Panc1 (cell line): ENCODE measurements at regions not wholly inside any gene's neighbourhood (a gene's known extent, or its start where the extent isn't known, plus 50 kb on each side); places are given as distances from the start of the nearest gene placed in this dataset.

Source experiments
- ATAC-seq: fragments of 200-7000 bp; cut with Tn5 transposase; 2 replicates; pipeline ENCODE4 v1.9.1; 2020; ENCODE audit warnings: mild to moderate bottlenecking, moderate library complexity
- BruUV-seq: library from RNA; stranded (reverse); fragments of 400-500 nt; replicated peaks from 2 replicates; lab custom pipeline; 2021; lab: Mats Ljungman, UMichigan
- CTCF ChIA-PET: fragments of 300-600 bp; sonication (Branson Sonifier 250); formaldehyde crosslinking; loops from one replicate; lab custom pipeline; 2022; ENCODE audit warnings: antibody characterized with exemption; lab: Charles Lee
- POLR2A ChIA-PET: fragments of 300-600 bp; sonication (Branson Sonifier 250); formaldehyde crosslinking; loops from one replicate; lab custom pipeline; 2022; ENCODE audit warnings: antibody characterized with exemption; lab: Charles Lee
- DNase-seq: peaks from one replicate; pipeline ENCODE4 v3.0.0-alpha.2; 2010; ENCODE audit warnings: low read depth, low spot score
- H3K27ac ChIP-seq: 2 replicates; pipeline ENCODE4 v1.5.1; 2011; ENCODE audit warnings: mild to moderate bottlenecking, low read length, inconsistent platforms
- H3K27me3 ChIP-seq: fragments of 200-500 bp; sonication (Bioruptor generic); 2 replicates; pipeline ENCODE4 v1.6.0; 2014; ENCODE audit warnings: low read length, inconsistent platforms; ENCODE audit not compliant: control insufficient read depth, insufficient read depth
- H3K36me3 ChIP-seq: fragments of 200-500 bp; sonication (Bioruptor generic); 2 replicates; pipeline ENCODE4 v1.5.1; 2014; ENCODE audit warnings: inconsistent platforms, mild to moderate bottlenecking, low read length, moderate library complexity; ENCODE audit not compliant: control insufficient read depth, insufficient read depth
- H3K4me1 ChIP-seq: 2 replicates; pipeline ENCODE4 v1.5.1; 2011; ENCODE audit warnings: inconsistent platforms, mild to moderate bottlenecking, low read length, moderate library complexity; ENCODE audit not compliant: control insufficient read depth, insufficient read depth
- H3K4me3 ChIP-seq, 2 experiments: 2 replicates each; pipeline ENCODE4 v1.5.1; 2011 to 2012; ENCODE audit warnings: low read depth in 2 of 2, low read length in 2 of 2, mild to moderate bottlenecking in 2 of 2, inconsistent platforms in 1 of 2, moderate library complexity in 1 of 2
- H3K9me3 ChIP-seq: fragments of 200-500 bp; sonication (Bioruptor generic); 2 replicates; pipeline ENCODE4 v1.5.1; 2014; ENCODE audit warnings: low read depth, mild to moderate bottlenecking, inconsistent platforms, low read length, moderate library complexity; ENCODE audit not compliant: control insufficient read depth, insufficient read depth
- POLR2AphosphoS5 ChIP-seq: IDR thresholded peaks from 2 replicates; pipeline ENCODE4 v1.6.1; 2012; ENCODE audit warnings: mild to moderate bottlenecking, low read depth, low read length, moderate library complexity
- SIN3A ChIP-seq: IDR thresholded peaks from 2 replicates; pipeline ENCODE4 v1.6.1; 2012; ENCODE audit warnings: low read depth, mild to moderate bottlenecking, low read length, moderate library complexity, borderline replicate concordance; ENCODE audit not compliant: insufficient read depth
- TCF7L2 ChIP-seq: IDR thresholded peaks from 2 replicates; pipeline ENCODE4 v1.6.1; 2011; ENCODE audit warnings: mild to moderate bottlenecking, low read depth, low read length, inconsistent platforms
- in situ Hi-C: cut with HindIII; loops from 2 replicates; pipeline ENCODE4 v1.10.0; 2016; ENCODE audit warnings: low sequenced_read_pairs, low pct_unique_long_range_greater_than_20kb
- intact Hi-C: fragments of 100-400 bp; cut with micrococcal nuclease; formaldehyde crosslinking; loops from one replicate; pipeline ENCODE4 v1.10.0; 2022; ENCODE audit not compliant: unreplicated experiment
- TF ChIP-seq, protein P1 (sequence below), 2 experiments: IDR thresholded peaks; 2 replicates each; pipeline ENCODE4 v1.6.1; 2011 to 2012; ENCODE audit warnings: low read depth in 2 of 2, control low read depth in 1 of 2, low read length in 1 of 2, mild to moderate bottlenecking in 1 of 2, moderate library complexity in 1 of 2; ENCODE audit not compliant: insufficient read depth in 1 of 2
- TF ChIP-seq, protein P2 (sequence below): fragments of 450-650 bp; IDR thresholded peaks from 2 replicates; pipeline ENCODE4 v1.5.1; 2017; ENCODE audit warnings: mild to moderate bottlenecking

DNA sequence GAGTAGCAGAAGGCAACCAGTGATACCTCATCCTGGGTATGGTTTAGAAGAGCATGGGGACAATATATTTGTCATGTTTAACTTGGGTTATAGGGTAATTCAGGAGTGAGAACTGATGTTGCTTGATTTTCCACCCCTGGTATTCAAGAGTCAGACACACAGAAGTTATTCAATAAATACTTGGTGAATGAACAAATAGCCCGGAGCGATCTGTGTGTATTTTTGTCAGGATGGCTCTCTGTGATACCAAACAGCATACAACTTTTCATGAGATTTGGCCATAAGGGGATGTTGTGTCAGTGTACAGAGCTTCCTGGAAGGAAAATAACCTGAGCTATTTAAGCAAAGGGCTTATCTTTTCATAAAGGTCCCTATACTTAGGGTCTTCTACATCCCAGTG, 270.2 kb upstream of the C1orf87 start:
- H3K27ac ChIP-seq = no peak overlapping the region
- intact Hi-C loops = no loop called here
- BruUV-seq = no TSS peak
- DNase-seq (no peak), ATAC-seq (no peak)
- CTCF ChIA-PET = no interaction called here
- H3K27me3 ChIP-seq = no peaks in the 10 kb centered on the region
- POLR2A ChIA-PET = no interaction called here
- no peaks in the 10 kb centered on the region for H3K4me1 ChIP-seq
- no peaks in the 10 kb centered on the region for H3K9me3 ChIP-seq
- H3K36me3 ChIP-seq = no peaks in the 10 kb centered on the region
- TF ChIP-seq TCF7L2 = no peak
- TF ChIP-seq, protein P1, sequence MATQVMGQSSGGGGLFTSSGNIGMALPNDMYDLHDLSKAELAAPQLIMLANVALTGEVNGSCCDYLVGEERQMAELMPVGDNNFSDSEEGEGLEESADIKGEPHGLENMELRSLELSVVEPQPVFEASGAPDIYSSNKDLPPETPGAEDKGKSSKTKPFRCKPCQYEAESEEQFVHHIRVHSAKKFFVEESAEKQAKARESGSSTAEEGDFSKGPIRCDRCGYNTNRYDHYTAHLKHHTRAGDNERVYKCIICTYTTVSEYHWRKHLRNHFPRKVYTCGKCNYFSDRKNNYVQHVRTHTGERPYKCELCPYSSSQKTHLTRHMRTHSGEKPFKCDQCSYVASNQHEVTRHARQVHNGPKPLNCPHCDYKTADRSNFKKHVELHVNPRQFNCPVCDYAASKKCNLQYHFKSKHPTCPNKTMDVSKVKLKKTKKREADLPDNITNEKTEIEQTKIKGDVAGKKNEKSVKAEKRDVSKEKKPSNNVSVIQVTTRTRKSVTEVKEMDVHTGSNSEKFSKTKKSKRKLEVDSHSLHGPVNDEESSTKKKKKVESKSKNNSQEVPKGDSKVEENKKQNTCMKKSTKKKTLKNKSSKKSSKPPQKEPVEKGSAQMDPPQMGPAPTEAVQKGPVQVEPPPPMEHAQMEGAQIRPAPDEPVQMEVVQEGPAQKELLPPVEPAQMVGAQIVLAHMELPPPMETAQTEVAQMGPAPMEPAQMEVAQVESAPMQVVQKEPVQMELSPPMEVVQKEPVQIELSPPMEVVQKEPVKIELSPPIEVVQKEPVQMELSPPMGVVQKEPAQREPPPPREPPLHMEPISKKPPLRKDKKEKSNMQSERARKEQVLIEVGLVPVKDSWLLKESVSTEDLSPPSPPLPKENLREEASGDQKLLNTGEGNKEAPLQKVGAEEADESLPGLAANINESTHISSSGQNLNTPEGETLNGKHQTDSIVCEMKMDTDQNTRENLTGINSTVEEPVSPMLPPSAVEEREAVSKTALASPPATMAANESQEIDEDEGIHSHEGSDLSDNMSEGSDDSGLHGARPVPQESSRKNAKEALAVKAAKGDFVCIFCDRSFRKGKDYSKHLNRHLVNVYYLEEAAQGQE (IDR thresholded peaks at IDR 0.05; ENCODE audit: insufficient read depth in 1 of 2, low read depth in 2 of 2, low read length in 1 of 2) = no peak
- no peak for TF ChIP-seq SIN3A
- TF ChIP-seq, protein P2, sequence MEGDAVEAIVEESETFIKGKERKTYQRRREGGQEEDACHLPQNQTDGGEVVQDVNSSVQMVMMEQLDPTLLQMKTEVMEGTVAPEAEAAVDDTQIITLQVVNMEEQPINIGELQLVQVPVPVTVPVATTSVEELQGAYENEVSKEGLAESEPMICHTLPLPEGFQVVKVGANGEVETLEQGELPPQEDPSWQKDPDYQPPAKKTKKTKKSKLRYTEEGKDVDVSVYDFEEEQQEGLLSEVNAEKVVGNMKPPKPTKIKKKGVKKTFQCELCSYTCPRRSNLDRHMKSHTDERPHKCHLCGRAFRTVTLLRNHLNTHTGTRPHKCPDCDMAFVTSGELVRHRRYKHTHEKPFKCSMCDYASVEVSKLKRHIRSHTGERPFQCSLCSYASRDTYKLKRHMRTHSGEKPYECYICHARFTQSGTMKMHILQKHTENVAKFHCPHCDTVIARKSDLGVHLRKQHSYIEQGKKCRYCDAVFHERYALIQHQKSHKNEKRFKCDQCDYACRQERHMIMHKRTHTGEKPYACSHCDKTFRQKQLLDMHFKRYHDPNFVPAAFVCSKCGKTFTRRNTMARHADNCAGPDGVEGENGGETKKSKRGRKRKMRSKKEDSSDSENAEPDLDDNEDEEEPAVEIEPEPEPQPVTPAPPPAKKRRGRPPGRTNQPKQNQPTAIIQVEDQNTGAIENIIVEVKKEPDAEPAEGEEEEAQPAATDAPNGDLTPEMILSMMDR = no peak
- in situ Hi-C loops = no loop called here
- no peak overlapping the region for H3K4me3 ChIP-seq

- in situ Hi-C loops (no loop called here), intact Hi-C loops (no loop called here)
- POLR2A ChIA-PET = no interaction called here
- Histone ChIP-seq H3K27me3 (no peaks in the 10 kb centered on the region), H3K4me3 (no peak overlapping the region), H3K4me1 (no peaks in the 10 kb centered on the region), H3K9me3 (no peaks in the 10 kb centered on the region), H3K36me3 (no peaks in the 10 kb centered on the region), H3K27ac (no peak overlapping the region)
- CTCF ChIA-PET = no interaction called here
- no TSS peak for BruUV-seq
- no peak for ATAC-seq
- no peak for DNase-seq
- TF ChIP-seq, protein P2 = no peak
- no peak for TF ChIP-seq TCF7L2
- no peak for TF ChIP-seq POLR2AphosphoS5
Observed at GRCh38 chr1:60342569-60342968, 269.0 kb upstream of the C1orf87 start.
